ENCODE measurements at regions not wholly inside any gene's neighbourhood (a gene's known extent, or its start where the extent isn't known, plus 50 kb on each side); places are given as distances from the start of the nearest gene placed in this dataset.

DNA sequence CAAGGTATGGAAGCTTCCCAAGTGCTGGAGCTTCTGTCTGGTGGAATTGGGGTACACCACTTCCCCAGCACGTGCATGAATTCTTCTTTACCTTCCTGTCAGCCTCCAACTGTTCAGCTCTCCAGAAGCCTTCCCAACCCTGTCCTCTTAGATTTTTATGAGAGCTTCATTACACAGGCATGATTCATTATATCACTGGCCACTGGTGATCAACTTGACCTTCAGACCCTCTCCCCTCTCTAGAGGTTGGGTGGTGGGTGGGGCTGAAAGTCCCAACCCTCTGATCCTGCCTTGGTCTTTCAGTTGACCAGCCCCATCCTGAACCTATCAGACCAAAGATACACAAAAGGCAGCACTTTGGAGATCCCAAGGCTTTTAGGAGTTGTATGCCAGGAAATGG is 795.7 kb upstream of the SOX9 start:
- DNase-seq, result no peak

DNA sequence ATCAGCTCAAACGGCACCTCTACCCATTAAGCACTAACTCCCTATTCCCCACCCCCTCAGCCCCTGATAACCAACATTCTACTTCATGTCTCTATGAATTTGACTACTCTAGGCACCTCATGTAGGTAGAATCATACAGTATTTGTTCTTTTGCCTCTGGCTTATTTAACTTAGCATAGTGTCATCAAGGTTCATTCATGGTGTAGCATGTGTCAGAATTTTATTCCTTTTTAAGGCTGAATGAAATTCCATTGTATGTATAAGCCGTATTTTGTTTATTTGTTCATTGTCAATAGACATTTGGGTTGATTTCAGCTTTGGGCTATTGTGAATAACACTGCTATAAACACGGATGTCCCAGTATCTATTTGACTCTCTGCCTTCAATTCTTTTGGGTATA is 794.9 kb upstream of the SOX9 start:
- CTCF ChIA-PET, result no interaction called here
- no peaks in the 10 kb centered on the region for H3K79me2 ChIP-seq (ENCODE audit: low read depth)
- no peaks in the 10 kb centered on the region for H3F3A ChIP-seq (ENCODE audit: insufficient read depth, low read depth)
- no peaks in the 10 kb centered on the region for H3K36me3 ChIP-seq (ENCODE audit: low read depth)
- 0 out of 2 replicates have a peak, but pooled peaks cover 3% of the 10 kb centered on the region for H3K4me1 ChIP-seq (replicated peaks; ENCODE audit: insufficient read depth)
- no peak overlapping the region for H3K4me2 ChIP-seq
- H4K20me1 ChIP-seq (ENCODE audit: insufficient read depth), result no peaks in the 10 kb centered on the region
- no peak for DNase-seq
- intact Hi-C loops (cut with micrococcal nuclease; ENCODE audit: unreplicated experiment), result no loop called here
- no peak overlapping the region for H3K4me3 ChIP-seq
- no peaks in the 10 kb centered on the region for H3K9me2 ChIP-seq (ENCODE audit: insufficient read depth)
- no peak overlapping the region for H3K27ac ChIP-seq
- H2AFZ ChIP-seq, result no peak overlapping the region
- no TSS peak for BruUV-seq (replicated peaks)
- TF ChIP-seq EZH2 (IDR thresholded peaks at IDR 0.05; ENCODE audit: low read depth), result no peak
- TF ChIP-seq, protein P1, sequence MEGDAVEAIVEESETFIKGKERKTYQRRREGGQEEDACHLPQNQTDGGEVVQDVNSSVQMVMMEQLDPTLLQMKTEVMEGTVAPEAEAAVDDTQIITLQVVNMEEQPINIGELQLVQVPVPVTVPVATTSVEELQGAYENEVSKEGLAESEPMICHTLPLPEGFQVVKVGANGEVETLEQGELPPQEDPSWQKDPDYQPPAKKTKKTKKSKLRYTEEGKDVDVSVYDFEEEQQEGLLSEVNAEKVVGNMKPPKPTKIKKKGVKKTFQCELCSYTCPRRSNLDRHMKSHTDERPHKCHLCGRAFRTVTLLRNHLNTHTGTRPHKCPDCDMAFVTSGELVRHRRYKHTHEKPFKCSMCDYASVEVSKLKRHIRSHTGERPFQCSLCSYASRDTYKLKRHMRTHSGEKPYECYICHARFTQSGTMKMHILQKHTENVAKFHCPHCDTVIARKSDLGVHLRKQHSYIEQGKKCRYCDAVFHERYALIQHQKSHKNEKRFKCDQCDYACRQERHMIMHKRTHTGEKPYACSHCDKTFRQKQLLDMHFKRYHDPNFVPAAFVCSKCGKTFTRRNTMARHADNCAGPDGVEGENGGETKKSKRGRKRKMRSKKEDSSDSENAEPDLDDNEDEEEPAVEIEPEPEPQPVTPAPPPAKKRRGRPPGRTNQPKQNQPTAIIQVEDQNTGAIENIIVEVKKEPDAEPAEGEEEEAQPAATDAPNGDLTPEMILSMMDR (conservative IDR thresholded peaks at IDR 0.05), result no peak
- POLR2A ChIA-PET (ENCODE audit: unreplicated experiment), result no interaction called here
- H3K9me3 ChIP-seq (ENCODE audit: insufficient read depth, low read depth), result 0 out of 2 replicates have a peak, but pooled peaks cover 4% of the 10 kb centered on the region
- H3K27me3 ChIP-seq (ENCODE audit: insufficient read depth, low read depth), result no peaks in the 10 kb centered on the region

More for the DNA sequence above, 795.7 kb upstream of the SOX9 start:
- no peak overlapping the region for H2AFZ ChIP-seq
- H3K36me3 ChIP-seq (ENCODE audit: low read depth), result no peaks in the 10 kb centered on the region
- intact Hi-C loops (cut with micrococcal nuclease; ENCODE audit: unreplicated experiment), result no loop called here
- no TSS peak for BruUV-seq (replicated peaks)
- H3F3A ChIP-seq (ENCODE audit: insufficient read depth, low read depth), result no peaks in the 10 kb centered on the region
- no peak overlapping the region for H3K27ac ChIP-seq
- H3K79me2 ChIP-seq (ENCODE audit: low read depth), result no peaks in the 10 kb centered on the region
- TF ChIP-seq EZH2 (IDR thresholded peaks at IDR 0.05; ENCODE audit: low read depth), result no peak
- TF ChIP-seq, protein P1 (conservative IDR thresholded peaks at IDR 0.05), result no peak
- H3K27me3 ChIP-seq (ENCODE audit: insufficient read depth, low read depth), result no peaks in the 10 kb centered on the region
- CTCF ChIA-PET, result no interaction called here
- no peak overlapping the region for H3K4me2 ChIP-seq
- H3K9me2 ChIP-seq (ENCODE audit: insufficient read depth), result no peaks in the 10 kb centered on the region
- H3K4me3 ChIP-seq, result no peak overlapping the region
- H3K4me1 ChIP-seq (replicated peaks; ENCODE audit: insufficient read depth), result 0 out of 2 replicates have a peak, but pooled peaks cover 3% of the 10 kb centered on the region
- no peaks in the 10 kb centered on the region for H4K20me1 ChIP-seq (ENCODE audit: insufficient read depth)
- H3K9me3 ChIP-seq (ENCODE audit: insufficient read depth, low read depth), result 0 out of 2 replicates have a peak, but pooled peaks cover 4% of the 10 kb centered on the region
- POLR2A ChIA-PET (ENCODE audit: unreplicated experiment), result no interaction called here

DNA sequence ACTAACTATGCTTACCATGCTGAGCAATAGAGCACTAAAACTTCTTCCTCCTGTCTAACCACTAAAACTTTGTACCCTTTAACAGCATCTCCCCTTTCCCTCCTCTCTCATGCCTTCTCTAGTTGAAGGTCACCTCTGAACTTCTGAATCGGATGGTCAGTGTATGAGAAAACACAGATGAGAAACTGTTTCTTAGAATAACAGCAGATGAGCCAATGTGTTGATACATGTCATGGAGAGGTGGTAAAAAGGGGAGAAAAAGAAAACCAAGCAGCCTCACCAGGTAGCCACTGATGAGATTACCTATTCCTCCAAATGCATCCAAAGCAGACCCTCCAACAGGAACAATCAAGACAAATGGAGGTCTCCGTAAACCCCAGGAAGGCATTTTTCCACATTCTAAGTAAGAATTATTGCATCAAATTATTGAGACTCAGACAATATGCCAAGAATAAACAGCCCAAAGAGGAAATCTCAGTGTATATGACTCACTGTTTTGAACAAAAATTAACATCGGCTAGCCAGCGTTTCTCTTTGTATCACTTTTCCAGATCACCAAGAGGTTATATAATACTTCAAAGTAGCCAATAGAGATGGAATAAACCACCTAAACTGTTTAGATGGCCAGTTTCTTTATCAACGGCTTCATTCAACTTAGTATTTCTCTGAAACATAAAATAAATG is 793.3 kb upstream of the SOX9 start:
- Histone ChIP-seq H2AFZ (no peak overlapping the region), H3K4me2 (no peak overlapping the region), H3K79me2 (ENCODE audit: low read depth) (no peaks in the 10 kb centered on the region), H3K9me2 (ENCODE audit: insufficient read depth) (no peaks in the 10 kb centered on the region), H3K27me3 (ENCODE audit: insufficient read depth, low read depth) (no peaks in the 10 kb centered on the region), H3K27ac (no peak overlapping the region), H3K4me1 (replicated peaks; ENCODE audit: insufficient read depth) (0 out of 2 replicates have a peak, but pooled peaks cover 3% of the 10 kb centered on the region), H3K9me3 (ENCODE audit: insufficient read depth, low read depth) (0 out of 2 replicates have a peak, but pooled peaks cover 8% of the 10 kb centered on the region), H3K4me3 (no peak overlapping the region), H3F3A (ENCODE audit: insufficient read depth, low read depth) (no peaks in the 10 kb centered on the region), H4K20me1 (ENCODE audit: insufficient read depth) (no peaks in the 10 kb centered on the region), H3K36me3 (ENCODE audit: low read depth) (no peaks in the 10 kb centered on the region)
- no peak for DNase-seq
- intact Hi-C loops (cut with micrococcal nuclease; ENCODE audit: unreplicated experiment), result no loop called here
- TF ChIP-seq EZH2 (IDR thresholded peaks at IDR 0.05; ENCODE audit: low read depth), result no peak
- TF ChIP-seq, protein P1 (conservative IDR thresholded peaks at IDR 0.05), result no peak
- ChIA-PET CTCF (no interaction called here), POLR2A (ENCODE audit: unreplicated experiment) (no interaction called here)
- BruUV-seq (replicated peaks), result no TSS peak

All from PC-9 (cell line).